22Rv1 (cell line): ENCODE measurements at regions not wholly inside any gene's neighbourhood (a gene's known extent, or its start where the extent isn't known, plus 50 kb on each side); places are given as distances from the start of the nearest gene placed in this dataset.

Source experiments
- CTCF ChIP-seq: fragments of 450-650 bp; IDR thresholded peaks from 2 replicates; pipeline ENCODE4 v1.5.1; 2017; ENCODE audit warnings: mild to moderate bottlenecking
- ZFX ChIP-seq: fragments of 450-650 bp; IDR thresholded peaks from 2 replicates; pipeline ENCODE4 v1.6.1; 2017; ENCODE audit warnings: antibody characterized with exemption, borderline replicate concordance

GRCh38 chr9:136599811-136600660, 54.2 kb upstream of the NOTCH1 start:
- no peak for TF ChIP-seq CTCF
- no peak for TF ChIP-seq ZFX
